ENCODE measurements at regions not wholly inside any gene's neighbourhood (a gene's known extent, or its start where the extent isn't known, plus 50 kb on each side); places are given as distances from the start of the nearest gene placed in this dataset.

DNA sequence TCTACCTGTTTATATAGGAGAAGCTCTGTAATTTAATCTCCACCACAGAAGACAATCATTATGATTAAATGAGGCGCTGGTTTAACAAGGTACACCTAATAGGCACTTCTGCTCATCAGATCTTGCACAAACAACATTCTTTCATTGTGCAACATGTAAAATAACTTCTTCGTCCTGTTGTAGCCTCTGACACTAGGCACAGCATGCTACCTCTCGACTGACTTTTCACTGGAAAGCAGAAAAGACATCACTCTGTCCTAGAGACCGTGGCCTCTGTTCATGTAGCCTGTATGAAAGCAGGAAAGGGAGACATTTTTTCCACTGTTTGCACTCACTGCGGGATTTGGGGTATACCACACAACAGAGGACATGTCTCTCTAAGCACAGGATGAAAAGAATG, 316.5 kb downstream of the IRS1 start:
- TF ChIP-seq, protein P1, sequence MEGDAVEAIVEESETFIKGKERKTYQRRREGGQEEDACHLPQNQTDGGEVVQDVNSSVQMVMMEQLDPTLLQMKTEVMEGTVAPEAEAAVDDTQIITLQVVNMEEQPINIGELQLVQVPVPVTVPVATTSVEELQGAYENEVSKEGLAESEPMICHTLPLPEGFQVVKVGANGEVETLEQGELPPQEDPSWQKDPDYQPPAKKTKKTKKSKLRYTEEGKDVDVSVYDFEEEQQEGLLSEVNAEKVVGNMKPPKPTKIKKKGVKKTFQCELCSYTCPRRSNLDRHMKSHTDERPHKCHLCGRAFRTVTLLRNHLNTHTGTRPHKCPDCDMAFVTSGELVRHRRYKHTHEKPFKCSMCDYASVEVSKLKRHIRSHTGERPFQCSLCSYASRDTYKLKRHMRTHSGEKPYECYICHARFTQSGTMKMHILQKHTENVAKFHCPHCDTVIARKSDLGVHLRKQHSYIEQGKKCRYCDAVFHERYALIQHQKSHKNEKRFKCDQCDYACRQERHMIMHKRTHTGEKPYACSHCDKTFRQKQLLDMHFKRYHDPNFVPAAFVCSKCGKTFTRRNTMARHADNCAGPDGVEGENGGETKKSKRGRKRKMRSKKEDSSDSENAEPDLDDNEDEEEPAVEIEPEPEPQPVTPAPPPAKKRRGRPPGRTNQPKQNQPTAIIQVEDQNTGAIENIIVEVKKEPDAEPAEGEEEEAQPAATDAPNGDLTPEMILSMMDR (conservative IDR thresholded peaks at IDR 0.05; ENCODE audit: low read depth, low read length) = no peak
- TF ChIP-seq EZH2 (IDR thresholded peaks at IDR 0.05; ENCODE audit: borderline replicate concordance, low read depth, low read length, poor library complexity, severe bottlenecking) = no peak

Measured in A673 (cell line).